DMS153 (cell line): ENCODE measurements at regions not wholly inside any gene's neighbourhood (a gene's known extent, or its start where the extent isn't known, plus 50 kb on each side); places are given as distances from the start of the nearest gene placed in this dataset.

Experiments
- DNase-seq: peaks from one replicate; lab custom pipeline; 2025; lab: John Stamatoyannopoulos, UW

- no peak for DNase-seq
Measured at GRCh38 chr10:78944723-78945312, 123.9 kb upstream of the ZMIZ1 start.

GRCh38 chr10:78945838-78946237 is 122.9 kb upstream of the ZMIZ1 start:
- no peak for DNase-seq

- DNase-seq: peak; percentile 73
Measured at GRCh38 chr10:78947226-78947625, 121.5 kb upstream of the ZMIZ1 start.

GRCh38 chr10:78947733-78948132 is 121.0 kb upstream of the ZMIZ1 start:
- DNase-seq: no peak

- DNase-seq: no peak
Measured at GRCh38 chr10:78948621-78949030, 120.1 kb upstream of the ZMIZ1 start.

GRCh38 chr10:78950656-78951587 is 117.8 kb upstream of the ZMIZ1 start:
- peak; percentile 76 for DNase-seq

GRCh38 chr10:78952030-78952429 is 116.7 kb upstream of the ZMIZ1 start:
- DNase-seq: peak; percentile 83

- DNase-seq: no peak
Measured at GRCh38 chr10:78952686-78953085, 116.1 kb upstream of the ZMIZ1 start.

GRCh38 chr10:78953113-78953798 is 115.5 kb upstream of the ZMIZ1 start:
- no peak for DNase-seq

- DNase-seq: no peak
Measured at GRCh38 chr10:78953799-78954297, 114.9 kb upstream of the ZMIZ1 start.

GRCh38 chr10:78954689-78955088 is 114.1 kb upstream of the ZMIZ1 start:
- DNase-seq: no peak

- DNase-seq: no peak
Measured at GRCh38 chr10:78955206-78955605, 113.6 kb upstream of the ZMIZ1 start.

GRCh38 chr10:78956391-78956790 is 112.4 kb upstream of the ZMIZ1 start:
- no peak for DNase-seq

- DNase-seq: no peak
Measured at GRCh38 chr10:78957471-78958039, 111.2 kb upstream of the ZMIZ1 start.

GRCh38 chr10:78959217-78959923 is 109.4 kb upstream of the ZMIZ1 start:
- no peak for DNase-seq

GRCh38 chr10:78959924-78960285 is 108.9 kb upstream of the ZMIZ1 start:
- no peak for DNase-seq

GRCh38 chr10:78960316-78960800 is 108.4 kb upstream of the ZMIZ1 start:
- DNase-seq: no peak

GRCh38 chr10:78961760-78962159 is 107.0 kb upstream of the ZMIZ1 start:
- DNase-seq: no peak

- no peak for DNase-seq
Measured at GRCh38 chr10:78963074-78964034, 105.4 kb upstream of the ZMIZ1 start.

- peak; percentile 42 for DNase-seq
Measured at GRCh38 chr10:78964274-78964951, 104.4 kb upstream of the ZMIZ1 start.
